ENCODE measurements at regions not wholly inside any gene's neighbourhood (a gene's known extent, or its start where the extent isn't known, plus 50 kb on each side); places are given as distances from the start of the nearest gene placed in this dataset.

GRCh38 chr6:108771421-108771820, 76.8 kb upstream of the ARMC2 start:
- no peak for DNase-seq
- H3K9me3 ChIP-seq, result no peaks in the 10 kb centered on the region
- H3K27me3 ChIP-seq, result no peaks in the 10 kb centered on the region
- TF ChIP-seq CTCF (IDR thresholded peaks at IDR 0.05; ENCODE audit: low read depth, low read length), result no peak
- H3K4me1 ChIP-seq, result no peaks in the 10 kb centered on the region
- H3K36me3 ChIP-seq, result no peaks in the 10 kb centered on the region
- H3K4me3 ChIP-seq (ENCODE audit: low read depth, low read length), result no peak overlapping the region

GRCh38 chr6:108774555-108774954, 73.7 kb upstream of the ARMC2 start:
- Histone ChIP-seq H3K4me1 (no peaks in the 10 kb centered on the region), H3K4me3 (ENCODE audit: low read depth, low read length) (no peak overlapping the region), H3K36me3 (no peaks in the 10 kb centered on the region), H3K27me3 (no peaks in the 10 kb centered on the region), H3K9me3 (no peaks in the 10 kb centered on the region)
- no peak for DNase-seq
- TF ChIP-seq CTCF (IDR thresholded peaks at IDR 0.05; ENCODE audit: low read depth, low read length), result no peak

- DNase-seq, result no peak
- TF ChIP-seq CTCF (IDR thresholded peaks at IDR 0.05; ENCODE audit: low read depth, low read length), result no peak
- no peaks in the 10 kb centered on the region for H3K36me3 ChIP-seq
- H3K4me1 ChIP-seq, result peaks cover 1% of the 10 kb centered on the region
- no peaks in the 10 kb centered on the region for H3K27me3 ChIP-seq
- H3K9me3 ChIP-seq, result no peaks in the 10 kb centered on the region
- H3K4me3 ChIP-seq (ENCODE audit: low read depth, low read length), result no peak overlapping the region
These were observed 70.7 kb upstream of the ARMC2 start for GRCh38 chr6:108777536-108777935.

GRCh38 chr6:108778421-108779186, 69.6 kb upstream of the ARMC2 start:
- H3K36me3 ChIP-seq, result no peaks in the 10 kb centered on the region
- H3K4me3 ChIP-seq (ENCODE audit: low read depth, low read length), result no peak overlapping the region
- H3K27me3 ChIP-seq, result no peaks in the 10 kb centered on the region
- TF ChIP-seq CTCF (IDR thresholded peaks at IDR 0.05; ENCODE audit: low read depth, low read length), result no peak
- H3K4me1 ChIP-seq, result peaks cover 5% of the 10 kb centered on the region
- no peaks in the 10 kb centered on the region for H3K9me3 ChIP-seq
- DNase-seq, result no peak

- Histone ChIP-seq H3K4me3 (ENCODE audit: low read depth, low read length) (no peak overlapping the region), H3K9me3 (no peaks in the 10 kb centered on the region), H3K36me3 (no peaks in the 10 kb centered on the region), H3K4me1 (peaks cover 5% of the 10 kb centered on the region), H3K27me3 (no peaks in the 10 kb centered on the region)
- DNase-seq, result no peak
- no peak for TF ChIP-seq CTCF (IDR thresholded peaks at IDR 0.05; ENCODE audit: low read depth, low read length)
These were observed 68.5 kb upstream of the ARMC2 start for GRCh38 chr6:108779536-108780275.

- Histone ChIP-seq H3K4me1 (peaks cover 5% of the 10 kb centered on the region), H3K9me3 (no peaks in the 10 kb centered on the region), H3K4me3 (ENCODE audit: low read depth, low read length) (no peak overlapping the region), H3K27me3 (no peaks in the 10 kb centered on the region), H3K36me3 (no peaks in the 10 kb centered on the region)
- no peak for DNase-seq
- no peak for TF ChIP-seq CTCF (IDR thresholded peaks at IDR 0.05; ENCODE audit: low read depth, low read length)
These were observed 67.4 kb upstream of the ARMC2 start for GRCh38 chr6:108780784-108781183.

Data from BE2C (cell line).